ENCODE measurements at regions not wholly inside any gene's neighbourhood (a gene's known extent, or its start where the extent isn't known, plus 50 kb on each side); places are given as distances from the start of the nearest gene placed in this dataset.

GRCh38 chr20:40161391-40161790 lies 527.6 kb downstream of the MAFB start:
- Histone ChIP-seq H3K27me3 (no peaks in the 10 kb centered on the region), H3K4me3 (no peak overlapping the region), H3K4me1 (no peaks in the 10 kb centered on the region), H3K9me3 (no peaks in the 10 kb centered on the region), H3K27ac (no peak overlapping the region), H3K36me3 (no peaks in the 10 kb centered on the region)
- intact Hi-C loops (cut with DNase I): loop anchor here (5.0 kb wide), 1 partner anchor 531 kb away; no protein-coding TSS in a partner anchor
- no peak for DNase-seq
- no peak for TF ChIP-seq POLR2AphosphoS5 (IDR thresholded peaks at IDR 0.05)
- TF ChIP-seq POLR2A (IDR thresholded peaks at IDR 0.05): no peak
- TF ChIP-seq CTCF (IDR thresholded peaks at IDR 0.05): no peak
- no peak for TF ChIP-seq EP300 (IDR thresholded peaks at IDR 0.05)

- Histone ChIP-seq H3K4me1 (no peaks in the 10 kb centered on the region), H3K36me3 (no peaks in the 10 kb centered on the region), H3K4me3 (no peak overlapping the region), H3K9me3 (no peaks in the 10 kb centered on the region), H3K27me3 (no peaks in the 10 kb centered on the region), H3K27ac (no peak overlapping the region)
- intact Hi-C loops (cut with DNase I): loop anchor here (5.0 kb wide), 1 partner anchor 532 kb away; no protein-coding TSS in a partner anchor
- peak; percentile 67 for DNase-seq
- WGBS, 2 donors: 48 to 68% methylated on average over 7 of the region's 7 CpGs
- no peak for TF ChIP-seq EP300 (IDR thresholded peaks at IDR 0.05)
- TF ChIP-seq CTCF (IDR thresholded peaks at IDR 0.05): peak in 3 of 4 experiments; percentile 25 to 71 (median 49)
- no peak for TF ChIP-seq POLR2A (IDR thresholded peaks at IDR 0.05)
- TF ChIP-seq POLR2AphosphoS5 (IDR thresholded peaks at IDR 0.05): no peak
These were observed 528.9 kb downstream of the MAFB start for GRCh38 chr20:40160097-40160550.

GRCh38 chr20:40159276-40159675 lies 529.8 kb downstream of the MAFB start:
- no peak overlapping the region for H3K27ac ChIP-seq
- H3K27me3 ChIP-seq: no peaks in the 10 kb centered on the region
- no peaks in the 10 kb centered on the region for H3K4me1 ChIP-seq
- H3K4me3 ChIP-seq: no peak overlapping the region
- intact Hi-C loops (cut with DNase I): no loop called here
- whole genome bisulfite sequencing, 2 donors: 84 to 90% methylated on average over 5 of the region's 5 CpGs
- TF ChIP-seq POLR2A (IDR thresholded peaks at IDR 0.05): no peak
- no peak for DNase-seq
- H3K36me3 ChIP-seq: no peaks in the 10 kb centered on the region
- no peaks in the 10 kb centered on the region for H3K9me3 ChIP-seq

GRCh38 chr20:40156600-40157317 lies 532.3 kb downstream of the MAFB start:
- 30 to 46% methylated on average over 4 of the region's 4 CpGs for WGBS, 2 donors
- no peaks in the 10 kb centered on the region for H3K36me3 ChIP-seq
- DNase-seq: no peak
- TF ChIP-seq EP300 (IDR thresholded peaks at IDR 0.05) (no peak), CTCF (IDR thresholded peaks at IDR 0.05) (no peak), POLR2AphosphoS5 (IDR thresholded peaks at IDR 0.05) (no peak), POLR2A (IDR thresholded peaks at IDR 0.05) (no peak)
- H3K4me1 ChIP-seq: no peaks in the 10 kb centered on the region
- no peaks in the 10 kb centered on the region for H3K9me3 ChIP-seq
- intact Hi-C loops (cut with DNase I): no loop called here
- no peaks in the 10 kb centered on the region for H3K27me3 ChIP-seq
- H3K27ac ChIP-seq: no peak overlapping the region
- no peak overlapping the region for H3K4me3 ChIP-seq

- H3K9me3 ChIP-seq: no peaks in the 10 kb centered on the region
- 72 to 84% methylated on average over 2 of the region's 2 CpGs for WGBS, 2 donors
- no peak overlapping the region for H3K27ac ChIP-seq
- H3K4me1 ChIP-seq: no peaks in the 10 kb centered on the region
- H3K36me3 ChIP-seq: no peaks in the 10 kb centered on the region
- H3K4me3 ChIP-seq: no peak overlapping the region
- TF ChIP-seq POLR2A (IDR thresholded peaks at IDR 0.05): no peak
- TF ChIP-seq EP300 (IDR thresholded peaks at IDR 0.05): no peak
- no peak for TF ChIP-seq POLR2AphosphoS5 (IDR thresholded peaks at IDR 0.05)
- TF ChIP-seq CTCF (IDR thresholded peaks at IDR 0.05): no peak
- intact Hi-C loops (cut with DNase I): no loop called here
- no peaks in the 10 kb centered on the region for H3K27me3 ChIP-seq
- DNase-seq: no peak
These were observed 534.5 kb downstream of the MAFB start for GRCh38 chr20:40154514-40154913.

All from sigmoid colon (tissue), 6 donors.